C4-2B (cell line): ENCODE measurements at regions not wholly inside any gene's neighbourhood (a gene's known extent, or its start where the extent isn't known, plus 50 kb on each side); places are given as distances from the start of the nearest gene placed in this dataset.

Experiments
- ZFX ChIP-seq: fragments of 450-650 bp; IDR thresholded peaks from 2 replicates; pipeline ENCODE4 v1.6.1; 2017
- TF ChIP-seq, protein P1 (sequence below): fragments of 450-650 bp; conservative IDR thresholded peaks from 2 replicates; pipeline ENCODE4 v1.5.1; 2017; ENCODE audit warnings: mild to moderate bottlenecking

DNA sequence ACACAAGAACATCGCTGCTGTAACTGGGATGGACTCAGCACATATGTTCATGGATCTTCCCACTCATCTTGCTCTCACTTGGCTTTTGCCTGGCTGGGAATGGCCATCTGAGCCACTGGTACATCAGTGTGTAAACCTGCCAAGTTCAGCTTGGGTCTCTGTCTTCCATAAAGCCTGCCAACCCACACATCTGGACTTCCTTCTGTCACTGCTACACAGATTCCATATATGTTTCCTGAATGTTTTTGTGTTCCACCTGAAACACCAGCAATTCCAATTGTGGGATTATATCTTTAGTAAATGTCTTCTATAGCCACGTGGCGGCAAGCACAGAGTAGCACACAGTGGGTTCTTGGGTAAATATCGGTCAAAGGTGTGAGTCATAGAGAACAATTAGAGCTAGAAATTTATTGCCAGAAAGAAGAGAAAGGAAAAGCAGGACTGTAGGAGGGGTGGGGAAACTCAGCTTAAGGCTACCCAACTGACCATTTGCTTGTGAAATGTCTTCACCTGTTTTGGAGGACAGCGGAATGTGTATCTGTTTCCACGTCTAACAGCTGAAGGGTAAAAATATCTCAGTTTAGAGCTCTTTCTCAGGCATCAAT lies 125.9 kb downstream of the MFAP3L start:
- TF ChIP-seq, protein P1, sequence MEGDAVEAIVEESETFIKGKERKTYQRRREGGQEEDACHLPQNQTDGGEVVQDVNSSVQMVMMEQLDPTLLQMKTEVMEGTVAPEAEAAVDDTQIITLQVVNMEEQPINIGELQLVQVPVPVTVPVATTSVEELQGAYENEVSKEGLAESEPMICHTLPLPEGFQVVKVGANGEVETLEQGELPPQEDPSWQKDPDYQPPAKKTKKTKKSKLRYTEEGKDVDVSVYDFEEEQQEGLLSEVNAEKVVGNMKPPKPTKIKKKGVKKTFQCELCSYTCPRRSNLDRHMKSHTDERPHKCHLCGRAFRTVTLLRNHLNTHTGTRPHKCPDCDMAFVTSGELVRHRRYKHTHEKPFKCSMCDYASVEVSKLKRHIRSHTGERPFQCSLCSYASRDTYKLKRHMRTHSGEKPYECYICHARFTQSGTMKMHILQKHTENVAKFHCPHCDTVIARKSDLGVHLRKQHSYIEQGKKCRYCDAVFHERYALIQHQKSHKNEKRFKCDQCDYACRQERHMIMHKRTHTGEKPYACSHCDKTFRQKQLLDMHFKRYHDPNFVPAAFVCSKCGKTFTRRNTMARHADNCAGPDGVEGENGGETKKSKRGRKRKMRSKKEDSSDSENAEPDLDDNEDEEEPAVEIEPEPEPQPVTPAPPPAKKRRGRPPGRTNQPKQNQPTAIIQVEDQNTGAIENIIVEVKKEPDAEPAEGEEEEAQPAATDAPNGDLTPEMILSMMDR, result no peak
- TF ChIP-seq ZFX, result no peak
